Common myeloid progenitor, CD34-positive (primary cell): ENCODE measurements at regions not wholly inside any gene's neighbourhood (a gene's known extent, or its start where the extent isn't known, plus 50 kb on each side); places are given as distances from the start of the nearest gene placed in this dataset.
"Not testable (repeated sequence)": the region's sequence is repeated elsewhere in the genome, so short reads cannot be mapped to it uniquely, and the experiment has no call there.

ENCODE experiments used
- CTCF ChIA-PET: fragments of 350-600 bp; sonication (Branson Sonifier 250); formaldehyde crosslinking; loops from one replicate; lab custom pipeline; 2021; ENCODE audit warnings: antibody characterized with exemption; lab: Charles Lee
- POLR2A ChIA-PET: fragments of 350-600 bp; sonication (Branson Sonifier 250); formaldehyde crosslinking; loops from one replicate; lab custom pipeline; 2021; ENCODE audit warnings: antibody characterized with exemption; lab: Charles Lee
- DNase-seq, 3 donors: peaks; one replicate each; pipeline versions ENCODE4 v3.0.0 to v3.0.0-alpha.2; 2013
- H3K27ac ChIP-seq, 2 experiments: 1 replicate in 1 of 2; 2 replicates in 1 of 2; pipeline ENCODE4 v1.7.0; 2013; ENCODE audit warnings: inconsistent platforms in 2 of 2, low read length in 2 of 2, mild to moderate bottlenecking in 2 of 2, low read depth in 1 of 2, moderate library complexity in 1 of 2; ENCODE audit not compliant: severe bottlenecking in 2 of 2, insufficient read depth in 1 of 2, poor library complexity in 1 of 2
- H3K27me3 ChIP-seq, 5 experiments: replicated peaks in 2 of 5; 1 replicate in 3 of 5; 2 replicates in 2 of 5; pipeline versions ENCODE4 v1.6.1 to v1.7.0; 2013; ENCODE audit warnings: low read length in 4 of 5, mild to moderate bottlenecking in 2 of 5, moderate library complexity in 2 of 5, inconsistent platforms in 1 of 5; ENCODE audit not compliant: insufficient read depth in 5 of 5, control insufficient read depth in 4 of 5
- H3K36me3 ChIP-seq, 4 experiments: 1 replicate in 2 of 4; 2 replicates in 2 of 4; pipeline versions ENCODE4 v1.6.1 to v1.7.0; 2013; ENCODE audit warnings: low read length in 3 of 4, control low read depth in 1 of 4, mild to moderate bottlenecking in 1 of 4; ENCODE audit not compliant: control insufficient read depth in 4 of 4, insufficient read depth in 4 of 4
- H3K4me1 ChIP-seq, 4 experiments: 1 replicate in 3 of 4; 2 replicates in 1 of 4; pipeline versions ENCODE4 v1.6.1 to v1.7.1; 2013; ENCODE audit warnings: low read length in 3 of 4, mild to moderate bottlenecking in 3 of 4, control low read depth in 1 of 4, inconsistent platforms in 1 of 4, moderate library complexity in 1 of 4; ENCODE audit not compliant: control insufficient read depth in 4 of 4, insufficient read depth in 4 of 4; ENCODE audit errors: control extremely low read depth in 1 of 4
- H3K4me3 ChIP-seq, 7 experiments: 1 replicate in 4 of 7; 2 replicates in 3 of 7; pipeline versions ENCODE4 v1.5.1 to v1.7.0; 2013; ENCODE audit warnings: mild to moderate bottlenecking in 7 of 7, low read length in 6 of 7, moderate library complexity in 6 of 7, inconsistent platforms in 2 of 7, low read depth in 2 of 7, control low read depth in 1 of 7; ENCODE audit not compliant: insufficient read depth in 4 of 7, control insufficient read depth in 1 of 7; ENCODE audit errors: extremely low read depth in 1 of 7
- H3K9me3 ChIP-seq, 5 experiments: 1 replicate in 4 of 5; 2 replicates in 1 of 5; pipeline versions ENCODE4 v1.6.1 to v1.7.1; 2013; ENCODE audit warnings: low read length in 4 of 5, mild to moderate bottlenecking in 2 of 5, inconsistent platforms in 1 of 5, low read depth in 1 of 5, moderate library complexity in 1 of 5; ENCODE audit not compliant: control insufficient read depth in 4 of 5, insufficient read depth in 2 of 5; ENCODE audit errors: control extremely low read depth in 1 of 5
- WGBS: methylation state at CpG from one replicate; pipeline ENCODE4 v1.1.5; 2013; ENCODE audit not compliant: insufficient coverage; 5-methylcytosine and 5-hydroxymethylcytosine counted together

DNA sequence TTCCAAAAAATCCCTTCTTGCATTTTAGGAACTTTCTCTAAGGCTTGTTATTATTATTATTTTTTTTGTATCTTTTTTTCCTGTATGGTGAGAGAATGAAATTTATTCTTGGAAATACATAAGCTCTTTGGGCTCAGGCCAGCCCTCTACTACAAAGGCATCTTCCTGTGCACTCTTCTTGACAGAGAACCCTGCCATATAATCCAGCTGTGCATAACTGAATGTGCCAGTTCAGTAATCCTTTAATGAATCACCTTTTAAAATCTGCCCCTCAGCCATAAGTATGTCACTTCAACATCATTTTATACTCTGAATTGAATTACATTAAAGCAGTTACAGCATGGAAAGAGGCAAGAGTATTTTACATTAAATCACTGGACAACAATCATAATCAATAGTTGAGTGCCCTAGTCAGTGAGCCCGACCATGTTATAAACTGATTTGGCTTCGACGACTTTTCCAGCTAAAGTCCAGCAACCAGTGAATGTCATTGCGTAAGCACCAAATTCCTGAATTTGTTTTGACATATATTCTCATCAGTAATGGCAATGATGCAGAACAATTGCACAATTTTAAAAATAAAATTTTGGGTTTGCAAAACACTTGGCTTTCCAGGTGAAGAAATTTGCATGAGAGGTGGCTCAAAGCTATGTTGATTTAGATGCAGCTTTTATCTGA is 59.2 kb upstream of the KCNK2 start:
- Histone ChIP-seq H3K4me1 (no peaks in the 10 kb centered on the region), H3K4me3 (no peak overlapping the region), H3K9me3 (no peaks in the 10 kb centered on the region), H3K36me3 (no peaks in the 10 kb centered on the region), H3K27me3 (no peaks in the 10 kb centered on the region), H3K27ac (no peak overlapping the region)
- CTCF ChIA-PET = no interaction called here
- DNase-seq = no peak
- 100% methylated on average over 1 of the region's 4 CpGs for WGBS
- POLR2A ChIA-PET = no interaction called here

DNA sequence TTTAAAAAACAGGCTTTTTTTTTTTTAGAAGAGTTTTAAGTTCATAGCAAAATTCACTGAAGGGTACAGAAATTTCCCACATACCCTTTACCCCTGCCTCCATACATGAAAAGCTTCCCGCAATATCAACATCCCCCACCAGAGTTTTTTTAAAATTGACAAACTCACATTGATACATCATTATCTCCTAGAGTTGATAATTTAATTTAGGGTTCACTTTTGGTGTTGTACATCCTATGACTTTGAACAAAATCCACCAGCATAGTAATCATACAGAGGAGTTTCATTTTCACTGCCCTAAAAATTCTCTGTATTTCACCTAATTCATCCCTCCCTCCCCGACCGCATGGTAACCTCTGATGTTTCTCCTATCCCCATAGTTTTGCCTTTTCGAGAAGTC is 53.6 kb upstream of the KCNK2 start:
- Histone ChIP-seq H3K4me1 (no peaks in the 10 kb centered on the region), H3K27me3 (no peaks in the 10 kb centered on the region), H3K9me3 (no peaks in the 10 kb centered on the region), H3K36me3 (no peaks in the 10 kb centered on the region), H3K27ac (no peak overlapping the region), H3K4me3 (no peak overlapping the region)
- CTCF ChIA-PET = no interaction called here
- WGBS = 100% methylated on average over 1 of the region's 4 CpGs
- POLR2A ChIA-PET = no interaction called here
- no peak for DNase-seq

DNA sequence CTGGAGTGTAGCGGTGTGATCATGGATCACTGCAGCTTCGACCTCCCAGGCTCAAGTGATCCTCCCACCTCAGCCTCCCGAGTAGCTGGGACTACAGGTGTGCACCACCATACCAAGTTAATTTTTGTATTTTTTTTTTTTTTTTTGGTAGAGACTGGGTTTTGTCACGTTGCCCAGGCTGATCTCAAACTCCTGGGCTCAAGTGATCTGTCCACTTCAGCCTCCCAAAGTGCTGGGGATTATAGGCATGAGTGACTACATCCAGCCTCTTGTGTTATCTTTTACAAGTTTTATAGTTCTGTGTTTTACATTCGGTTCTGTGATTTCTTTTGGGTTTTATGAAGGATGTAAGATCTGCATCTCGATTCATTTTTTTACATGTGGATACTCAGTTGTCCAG is 52.0 kb upstream of the KCNK2 start:
- H3K27ac ChIP-seq, POLR2A ChIA-PET, H3K9me3 ChIP-seq, CTCF ChIA-PET, H3K4me1 ChIP-seq, H3K27me3 ChIP-seq, H3K36me3 ChIP-seq, H3K4me3 ChIP-seq, DNase-seq: not testable (repeated sequence)
- WGBS = 83% methylated on average over 3 of the region's 6 CpGs

DNA sequence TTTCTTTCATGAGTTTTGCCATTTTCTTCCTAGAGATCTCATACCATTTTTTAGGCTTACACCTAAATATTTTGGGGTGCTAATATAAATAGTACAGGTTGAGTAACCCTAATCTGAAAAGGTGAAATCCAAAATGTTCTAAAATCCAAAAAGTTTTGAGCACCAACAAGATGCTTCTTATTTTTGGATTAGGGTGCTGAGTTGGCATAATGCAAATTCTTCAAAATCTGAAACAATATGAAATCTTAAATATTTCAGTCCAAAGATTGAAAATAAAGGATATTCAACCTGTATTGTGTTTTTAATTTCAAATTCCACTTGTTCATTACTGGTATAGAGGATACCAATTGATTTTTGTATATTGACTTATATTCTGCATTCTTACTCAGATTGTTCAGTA is 51.1 kb upstream of the KCNK2 start:
- CTCF ChIA-PET = no interaction called here
- no peak overlapping the region for H3K4me3 ChIP-seq
- H3K9me3 ChIP-seq = no peaks in the 10 kb centered on the region
- POLR2A ChIA-PET = no interaction called here
- H3K27me3 ChIP-seq = no peaks in the 10 kb centered on the region
- H3K4me1 ChIP-seq = no peaks in the 10 kb centered on the region
- H3K36me3 ChIP-seq = no peaks in the 10 kb centered on the region
- DNase-seq = no peak
- H3K27ac ChIP-seq = no peak overlapping the region
